ENCODE measurements at regions not wholly inside any gene's neighbourhood (a gene's known extent, or its start where the extent isn't known, plus 50 kb on each side); places are given as distances from the start of the nearest gene placed in this dataset.

DNA sequence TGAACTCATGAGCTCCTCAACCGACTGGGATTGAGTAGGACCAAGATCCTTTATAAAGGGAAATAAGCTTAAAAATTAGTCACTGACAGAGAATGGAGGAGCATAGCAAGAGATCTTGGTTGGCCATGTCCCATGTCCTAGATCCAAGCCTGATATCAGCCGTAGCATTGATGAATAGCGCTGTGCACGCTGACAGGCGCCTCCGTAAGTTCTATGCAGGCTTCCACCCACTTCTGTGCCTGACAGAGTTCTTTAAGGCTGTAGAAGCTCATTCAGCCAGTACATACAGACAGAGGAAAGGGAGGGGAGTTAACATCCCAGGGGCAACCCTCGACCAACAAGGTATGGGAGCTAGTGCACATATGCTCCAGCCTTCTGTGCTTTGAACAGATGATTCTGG, 251.7 kb upstream of the TBC1D5 start:
- Histone ChIP-seq H3K9me3 (no peaks in the 10 kb centered on the region), H3K27ac (no peak overlapping the region), H3K4me3 (no peak overlapping the region), H3K36me3 (ENCODE audit: insufficient read depth in 1 of 2, low read depth in 1 of 2) (no peaks in the 10 kb centered on the region), H3K27me3 (ENCODE audit: insufficient read depth in 3 of 3, low read length in 2 of 3) (no peaks in the 10 kb centered on the region), H3K4me1 (no peaks in the 10 kb centered on the region)
- ATAC-seq (no peak), DNase-seq (no peak)
- TF ChIP-seq, protein P1, sequence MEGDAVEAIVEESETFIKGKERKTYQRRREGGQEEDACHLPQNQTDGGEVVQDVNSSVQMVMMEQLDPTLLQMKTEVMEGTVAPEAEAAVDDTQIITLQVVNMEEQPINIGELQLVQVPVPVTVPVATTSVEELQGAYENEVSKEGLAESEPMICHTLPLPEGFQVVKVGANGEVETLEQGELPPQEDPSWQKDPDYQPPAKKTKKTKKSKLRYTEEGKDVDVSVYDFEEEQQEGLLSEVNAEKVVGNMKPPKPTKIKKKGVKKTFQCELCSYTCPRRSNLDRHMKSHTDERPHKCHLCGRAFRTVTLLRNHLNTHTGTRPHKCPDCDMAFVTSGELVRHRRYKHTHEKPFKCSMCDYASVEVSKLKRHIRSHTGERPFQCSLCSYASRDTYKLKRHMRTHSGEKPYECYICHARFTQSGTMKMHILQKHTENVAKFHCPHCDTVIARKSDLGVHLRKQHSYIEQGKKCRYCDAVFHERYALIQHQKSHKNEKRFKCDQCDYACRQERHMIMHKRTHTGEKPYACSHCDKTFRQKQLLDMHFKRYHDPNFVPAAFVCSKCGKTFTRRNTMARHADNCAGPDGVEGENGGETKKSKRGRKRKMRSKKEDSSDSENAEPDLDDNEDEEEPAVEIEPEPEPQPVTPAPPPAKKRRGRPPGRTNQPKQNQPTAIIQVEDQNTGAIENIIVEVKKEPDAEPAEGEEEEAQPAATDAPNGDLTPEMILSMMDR (IDR thresholded peaks at IDR 0.05), result no peak
- intact Hi-C loops (cut with DNase I), result no loop called here
- WGBS, 3 donors, result 80 to 88% (median 82%) methylated on average over 7 of the region's 7 CpGs

DNA sequence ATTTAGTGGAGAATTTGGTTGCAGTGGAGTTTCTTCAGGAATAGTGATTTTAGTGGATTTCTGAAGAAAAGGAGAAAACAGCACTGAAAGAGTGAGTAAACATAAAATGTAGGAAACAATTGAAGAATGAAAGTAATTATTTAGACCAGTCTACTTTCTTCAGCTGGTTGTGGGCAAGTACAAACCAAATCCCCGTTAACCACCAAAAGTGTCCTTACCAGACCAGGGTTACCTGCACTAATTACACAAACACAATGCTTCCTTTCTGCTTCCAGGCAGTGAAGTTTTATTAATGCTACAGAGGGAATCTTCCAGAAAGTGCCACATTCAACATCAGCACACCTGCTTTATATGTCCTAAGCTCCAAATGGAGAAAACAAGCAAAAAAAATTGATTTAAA, 248.0 kb upstream of the TBC1D5 start:
- Histone ChIP-seq H3K27ac (no peak overlapping the region), H3K27me3 (ENCODE audit: insufficient read depth in 3 of 3, low read length in 2 of 3) (no peaks in the 10 kb centered on the region), H3K36me3 (ENCODE audit: insufficient read depth in 1 of 2, low read depth in 1 of 2) (no peaks in the 10 kb centered on the region), H3K4me1 (no peaks in the 10 kb centered on the region), H3K4me3 (no peak overlapping the region), H3K9me3 (no peaks in the 10 kb centered on the region)
- DNase-seq, result no peak
- 97 to 100% (median 97%) methylated on average over 1 of the region's 1 CpG for WGBS, 3 donors
- TF ChIP-seq, protein P1 (IDR thresholded peaks at IDR 0.05), result no peak
- intact Hi-C loops (cut with DNase I), result no loop called here
- no peak for ATAC-seq

DNA sequence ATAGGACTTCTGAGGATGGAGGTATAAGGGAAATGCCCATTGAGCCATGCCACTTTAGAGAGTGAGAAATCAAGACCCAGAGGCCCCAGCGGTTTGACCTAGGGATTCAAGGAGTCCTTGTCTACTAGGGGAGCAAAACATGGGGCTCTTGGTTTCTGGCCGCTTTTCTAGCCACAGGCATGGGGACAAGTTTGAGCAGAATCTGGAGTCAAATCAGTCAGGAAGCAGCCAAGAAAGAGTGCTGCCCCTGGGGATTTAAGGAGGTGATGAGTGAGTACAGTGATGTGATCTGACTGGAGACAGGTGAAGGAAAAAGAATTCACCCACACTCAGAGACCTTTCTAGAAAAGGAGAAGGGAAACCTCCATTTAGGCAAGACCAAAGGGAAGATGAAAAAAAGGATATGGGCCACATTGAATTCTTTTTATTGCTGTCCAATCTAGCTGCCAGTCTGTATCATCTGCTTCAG, 244.0 kb upstream of the TBC1D5 start:
- no peak for DNase-seq
- intact Hi-C loops (cut with DNase I), result no loop called here
- whole genome bisulfite sequencing, 3 donors, result 72 to 74% (median 74%) methylated on average over 2 of the region's 2 CpGs
- ATAC-seq, result no peak
- TF ChIP-seq, protein P1 (IDR thresholded peaks at IDR 0.05), result no peak
- H3K27me3 ChIP-seq (ENCODE audit: insufficient read depth in 3 of 3, low read length in 2 of 3), result peaks cover 0 to 4% (median 0%) of the 10 kb centered on the region in 3 donors
- no peaks in the 10 kb centered on the region for H3K36me3 ChIP-seq (ENCODE audit: insufficient read depth in 1 of 2, low read depth in 1 of 2)
- H3K4me1 ChIP-seq, result no peaks in the 10 kb centered on the region
- no peak overlapping the region for H3K27ac ChIP-seq
- no peak overlapping the region for H3K4me3 ChIP-seq
- H3K9me3 ChIP-seq, result no peaks in the 10 kb centered on the region

DNA sequence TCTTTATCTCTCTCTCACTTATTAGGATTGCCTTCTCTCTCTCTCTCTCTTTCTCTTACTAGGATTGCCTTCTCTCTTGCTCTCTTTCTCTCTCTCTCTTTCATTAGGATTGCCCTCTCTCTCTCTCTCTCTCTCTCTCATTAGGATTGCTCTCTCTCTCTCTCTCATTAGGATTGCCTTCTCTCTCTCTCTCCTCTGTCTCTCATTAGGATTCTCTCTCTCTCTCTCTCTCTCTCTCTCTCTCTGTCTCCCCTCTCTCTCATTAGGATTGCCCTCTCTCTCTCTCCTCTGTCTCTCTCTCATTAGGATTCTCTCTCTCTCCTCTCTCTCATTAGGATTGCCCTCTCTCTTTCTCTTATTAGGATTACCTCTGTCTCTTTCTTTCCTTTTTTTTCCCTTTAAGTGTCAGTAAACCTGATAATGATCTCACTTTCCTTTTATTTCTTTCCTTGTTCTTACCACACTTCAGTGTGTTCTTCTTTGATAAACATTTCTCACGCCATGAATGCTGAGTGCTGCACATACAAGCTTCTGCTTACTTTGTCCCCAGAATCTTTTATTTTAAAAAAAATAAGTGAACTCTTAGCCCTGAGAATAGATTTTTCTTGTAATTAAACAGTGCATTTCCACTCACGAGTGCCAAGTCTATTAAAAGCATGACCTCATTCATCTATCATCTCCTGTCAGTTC, 243.4 kb upstream of the TBC1D5 start:
- peaks cover 0 to 4% (median 0%) of the 10 kb centered on the region in 3 donors for H3K27me3 ChIP-seq (ENCODE audit: insufficient read depth in 3 of 3, low read length in 2 of 3)
- TF ChIP-seq, protein P1 (IDR thresholded peaks at IDR 0.05), result no peak
- DNase-seq (no peak), ATAC-seq (no peak)
- intact Hi-C loops (cut with DNase I), result no loop called here
- H3K36me3 ChIP-seq (ENCODE audit: insufficient read depth in 1 of 2, low read depth in 1 of 2), result no peaks in the 10 kb centered on the region
- H3K27ac ChIP-seq, result no peak overlapping the region
- WGBS, 3 donors, result 47 to 54% (median 49%) methylated on average over 2 of the region's 2 CpGs
- H3K4me3 ChIP-seq, result no peak overlapping the region
- no peaks in the 10 kb centered on the region for H3K4me1 ChIP-seq
- H3K9me3 ChIP-seq, result no peaks in the 10 kb centered on the region

DNA sequence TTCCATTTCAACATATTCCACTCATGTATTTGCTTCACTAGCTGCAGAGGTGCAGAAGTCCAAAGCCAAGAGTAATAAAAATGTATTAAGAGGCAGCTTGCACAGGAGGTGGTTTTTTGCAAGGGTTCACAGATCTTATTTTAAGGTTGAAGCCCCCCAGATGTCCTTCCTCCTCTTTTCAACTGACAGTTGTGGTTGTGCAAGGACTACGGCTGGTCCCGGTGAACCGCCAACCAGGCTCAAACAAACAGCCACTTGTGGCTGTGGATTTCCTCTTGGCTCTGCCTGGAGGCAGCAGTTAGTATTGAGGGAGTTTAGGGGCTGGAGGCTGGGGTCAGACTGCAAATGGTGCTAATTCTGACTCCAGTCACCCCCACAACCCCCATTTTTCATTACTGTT, 240.7 kb upstream of the TBC1D5 start:
- no peak overlapping the region for H3K27ac ChIP-seq
- TF ChIP-seq, protein P1 (IDR thresholded peaks at IDR 0.05), result no peak
- WGBS, 3 donors, result 42 to 69% (median 55%) methylated on average over 3 of the region's 3 CpGs
- no peaks in the 10 kb centered on the region for H3K36me3 ChIP-seq (ENCODE audit: insufficient read depth in 1 of 2, low read depth in 1 of 2)
- intact Hi-C loops (cut with DNase I), result no loop called here
- no peak overlapping the region for H3K4me3 ChIP-seq
- DNase-seq, result no peak
- peaks cover 0 to 4% (median 0%) of the 10 kb centered on the region in 3 donors for H3K27me3 ChIP-seq (ENCODE audit: insufficient read depth in 3 of 3, low read length in 2 of 3)
- no peaks in the 10 kb centered on the region for H3K4me1 ChIP-seq
- H3K9me3 ChIP-seq, result no peaks in the 10 kb centered on the region
- ATAC-seq, result no peak
